K562 (cell line): ENCODE measurements at regions not wholly inside any gene's neighbourhood (a gene's known extent, or its start where the extent isn't known, plus 50 kb on each side); places are given as distances from the start of the nearest gene placed in this dataset.

Experiments used
- ARID2 ChIP-seq: fragments of 450-650 bp; IDR thresholded peaks from 2 replicates; pipeline ENCODE4 v1.6.1; 2017; ENCODE audit warnings: antibody characterized with exemption, mild to moderate bottlenecking
- BRCA1 ChIP-seq, 2 experiments: fragments of 450-650 bp in 1 of 2; sonication (generic) in 1 of 2; formaldehyde crosslinking in 1 of 2; IDR thresholded peaks; 2 replicates each; pipeline versions ENCODE4 v1.5.0 to v1.6.1; 2017 to 2020; ENCODE audit warnings: mild to moderate bottlenecking in 1 of 2, missing genetic modification reagents in 1 of 2
- MAFF ChIP-seq: IDR thresholded peaks from 2 replicates; pipeline ENCODE4 v1.6.1; 2012; ENCODE audit warnings: low read length, improper control_type of control experiment
- NR2F6 ChIP-seq: fragments of 450-650 bp; formaldehyde crosslinking; IDR thresholded peaks from 2 replicates; pipeline ENCODE4 v1.4.0; 2020; ENCODE audit warnings: mild to moderate bottlenecking
- RAD21 ChIP-seq, 2 experiments: fragments of 250-450 bp in 1 of 2; fragments of 450-650 bp in 1 of 2; sonication (Bioruptor Pico) in 1 of 2; formaldehyde crosslinking in 1 of 2; IDR thresholded peaks in 1 of 2; conservative IDR thresholded peaks in 1 of 2; 2 replicates each; pipeline versions ENCODE4 v1.4.0 to v1.8.0; 2020 to 2022; ENCODE audit warnings: mild to moderate bottlenecking in 2 of 2, moderate library complexity in 1 of 2
- TCF3 ChIP-seq: sonication (generic); formaldehyde crosslinking; IDR thresholded peaks from 2 replicates; pipeline ENCODE4 v1.4.0; 2020; ENCODE audit warnings: mild to moderate bottlenecking, missing genetic modification reagents
- ZNF766 ChIP-seq: fragments of 200-800 bp; sonication (Bioruptor generic); conservative IDR thresholded peaks from 2 replicates; pipeline ENCODE4 v1.6.1; 2016; ENCODE audit warnings: missing genetic modification characterization, missing compliant biosample characterization
- TF ChIP-seq, protein P1 (sequence below): fragments of 200-600 bp; sonication (generic); IDR thresholded peaks from one replicate; pipeline ENCODE4 v1.6.1; 2012; ENCODE audit warnings: mild to moderate bottlenecking, low read depth, low read length, inconsistent platforms
- TF ChIP-seq, protein P2 (sequence below): fragments of 150-350 bp; conservative IDR thresholded peaks from 2 replicates; pipeline ENCODE4 v1.6.1; 2014; ENCODE audit warnings: low read length
- TF ChIP-seq, protein P3 (sequence below): fragments of 450-650 bp; IDR thresholded peaks from 2 replicates; pipeline ENCODE4 v1.7.0; 2016; ENCODE audit warnings: borderline replicate concordance

DNA sequence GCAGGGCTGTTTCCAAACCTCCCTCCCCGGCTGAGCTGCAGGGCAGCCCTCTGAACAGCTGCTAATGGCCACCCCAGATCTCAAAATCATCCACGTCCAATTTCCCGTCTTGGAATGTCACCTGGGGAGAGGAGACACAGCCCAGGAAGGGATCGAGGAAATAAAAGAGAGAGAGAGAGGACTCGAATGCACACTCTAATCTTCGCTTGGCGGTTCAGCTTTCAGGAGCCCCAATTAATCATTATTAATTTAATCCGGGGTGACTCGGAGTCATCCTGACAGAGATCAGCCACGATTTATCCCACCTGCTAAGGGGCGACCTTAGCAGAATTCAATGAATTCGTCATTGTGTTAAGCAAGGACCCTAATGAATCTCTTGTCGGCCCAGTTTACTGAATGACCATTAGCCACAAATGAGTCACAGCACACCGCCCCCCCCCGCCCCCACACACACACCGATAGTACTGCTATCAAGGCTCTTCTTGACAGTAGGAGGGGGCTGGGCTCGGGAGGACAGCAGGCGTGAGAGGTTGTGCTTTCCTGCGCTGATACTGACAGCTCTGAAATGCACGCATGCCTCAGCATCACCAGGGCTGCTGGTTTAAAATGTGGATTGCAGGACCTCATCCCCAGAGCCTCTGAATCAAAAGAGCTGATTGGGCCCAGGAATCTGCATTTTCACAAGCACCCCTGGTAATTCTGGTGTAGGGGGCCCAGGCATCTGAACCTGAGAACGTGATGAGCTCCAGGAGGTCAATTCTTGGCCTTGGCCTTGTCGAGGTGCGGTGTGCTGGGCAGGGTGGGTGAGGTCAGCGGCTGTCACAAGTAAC is 190.0 kb upstream of the CIBAR2 start (continued):
- TF ChIP-seq, protein P1, sequence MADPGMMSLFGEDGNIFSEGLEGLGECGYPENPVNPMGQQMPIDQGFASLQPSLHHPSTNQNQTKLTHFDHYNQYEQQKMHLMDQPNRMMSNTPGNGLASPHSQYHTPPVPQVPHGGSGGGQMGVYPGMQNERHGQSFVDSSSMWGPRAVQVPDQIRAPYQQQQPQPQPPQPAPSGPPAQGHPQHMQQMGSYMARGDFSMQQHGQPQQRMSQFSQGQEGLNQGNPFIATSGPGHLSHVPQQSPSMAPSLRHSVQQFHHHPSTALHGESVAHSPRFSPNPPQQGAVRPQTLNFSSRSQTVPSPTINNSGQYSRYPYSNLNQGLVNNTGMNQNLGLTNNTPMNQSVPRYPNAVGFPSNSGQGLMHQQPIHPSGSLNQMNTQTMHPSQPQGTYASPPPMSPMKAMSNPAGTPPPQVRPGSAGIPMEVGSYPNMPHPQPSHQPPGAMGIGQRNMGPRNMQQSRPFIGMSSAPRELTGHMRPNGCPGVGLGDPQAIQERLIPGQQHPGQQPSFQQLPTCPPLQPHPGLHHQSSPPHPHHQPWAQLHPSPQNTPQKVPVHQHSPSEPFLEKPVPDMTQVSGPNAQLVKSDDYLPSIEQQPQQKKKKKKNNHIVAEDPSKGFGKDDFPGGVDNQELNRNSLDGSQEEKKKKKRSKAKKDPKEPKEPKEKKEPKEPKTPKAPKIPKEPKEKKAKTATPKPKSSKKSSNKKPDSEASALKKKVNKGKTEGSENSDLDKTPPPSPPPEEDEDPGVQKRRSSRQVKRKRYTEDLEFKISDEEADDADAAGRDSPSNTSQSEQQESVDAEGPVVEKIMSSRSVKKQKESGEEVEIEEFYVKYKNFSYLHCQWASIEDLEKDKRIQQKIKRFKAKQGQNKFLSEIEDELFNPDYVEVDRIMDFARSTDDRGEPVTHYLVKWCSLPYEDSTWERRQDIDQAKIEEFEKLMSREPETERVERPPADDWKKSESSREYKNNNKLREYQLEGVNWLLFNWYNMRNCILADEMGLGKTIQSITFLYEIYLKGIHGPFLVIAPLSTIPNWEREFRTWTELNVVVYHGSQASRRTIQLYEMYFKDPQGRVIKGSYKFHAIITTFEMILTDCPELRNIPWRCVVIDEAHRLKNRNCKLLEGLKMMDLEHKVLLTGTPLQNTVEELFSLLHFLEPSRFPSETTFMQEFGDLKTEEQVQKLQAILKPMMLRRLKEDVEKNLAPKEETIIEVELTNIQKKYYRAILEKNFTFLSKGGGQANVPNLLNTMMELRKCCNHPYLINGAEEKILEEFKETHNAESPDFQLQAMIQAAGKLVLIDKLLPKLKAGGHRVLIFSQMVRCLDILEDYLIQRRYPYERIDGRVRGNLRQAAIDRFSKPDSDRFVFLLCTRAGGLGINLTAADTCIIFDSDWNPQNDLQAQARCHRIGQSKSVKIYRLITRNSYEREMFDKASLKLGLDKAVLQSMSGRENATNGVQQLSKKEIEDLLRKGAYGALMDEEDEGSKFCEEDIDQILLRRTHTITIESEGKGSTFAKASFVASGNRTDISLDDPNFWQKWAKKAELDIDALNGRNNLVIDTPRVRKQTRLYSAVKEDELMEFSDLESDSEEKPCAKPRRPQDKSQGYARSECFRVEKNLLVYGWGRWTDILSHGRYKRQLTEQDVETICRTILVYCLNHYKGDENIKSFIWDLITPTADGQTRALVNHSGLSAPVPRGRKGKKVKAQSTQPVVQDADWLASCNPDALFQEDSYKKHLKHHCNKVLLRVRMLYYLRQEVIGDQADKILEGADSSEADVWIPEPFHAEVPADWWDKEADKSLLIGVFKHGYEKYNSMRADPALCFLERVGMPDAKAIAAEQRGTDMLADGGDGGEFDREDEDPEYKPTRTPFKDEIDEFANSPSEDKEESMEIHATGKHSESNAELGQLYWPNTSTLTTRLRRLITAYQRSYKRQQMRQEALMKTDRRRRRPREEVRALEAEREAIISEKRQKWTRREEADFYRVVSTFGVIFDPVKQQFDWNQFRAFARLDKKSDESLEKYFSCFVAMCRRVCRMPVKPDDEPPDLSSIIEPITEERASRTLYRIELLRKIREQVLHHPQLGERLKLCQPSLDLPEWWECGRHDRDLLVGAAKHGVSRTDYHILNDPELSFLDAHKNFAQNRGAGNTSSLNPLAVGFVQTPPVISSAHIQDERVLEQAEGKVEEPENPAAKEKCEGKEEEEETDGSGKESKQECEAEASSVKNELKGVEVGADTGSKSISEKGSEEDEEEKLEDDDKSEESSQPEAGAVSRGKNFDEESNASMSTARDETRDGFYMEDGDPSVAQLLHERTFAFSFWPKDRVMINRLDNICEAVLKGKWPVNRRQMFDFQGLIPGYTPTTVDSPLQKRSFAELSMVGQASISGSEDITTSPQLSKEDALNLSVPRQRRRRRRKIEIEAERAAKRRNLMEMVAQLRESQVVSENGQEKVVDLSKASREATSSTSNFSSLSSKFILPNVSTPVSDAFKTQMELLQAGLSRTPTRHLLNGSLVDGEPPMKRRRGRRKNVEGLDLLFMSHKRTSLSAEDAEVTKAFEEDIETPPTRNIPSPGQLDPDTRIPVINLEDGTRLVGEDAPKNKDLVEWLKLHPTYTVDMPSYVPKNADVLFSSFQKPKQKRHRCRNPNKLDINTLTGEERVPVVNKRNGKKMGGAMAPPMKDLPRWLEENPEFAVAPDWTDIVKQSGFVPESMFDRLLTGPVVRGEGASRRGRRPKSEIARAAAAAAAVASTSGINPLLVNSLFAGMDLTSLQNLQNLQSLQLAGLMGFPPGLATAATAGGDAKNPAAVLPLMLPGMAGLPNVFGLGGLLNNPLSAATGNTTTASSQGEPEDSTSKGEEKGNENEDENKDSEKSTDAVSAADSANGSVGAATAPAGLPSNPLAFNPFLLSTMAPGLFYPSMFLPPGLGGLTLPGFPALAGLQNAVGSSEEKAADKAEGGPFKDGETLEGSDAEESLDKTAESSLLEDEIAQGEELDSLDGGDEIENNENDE: no peak
- TF ChIP-seq TCF3 (CRISPR knock-in tag) (peak; percentile 72), MAFF (no peak), ZNF766 (CRISPR knock-in tag) (no peak), RAD21 (CRISPR knock-in tag; conservative IDR thresholded peaks at IDR 0.05 in 1 of 2, IDR thresholded peaks at IDR 0.05 in 1 of 2) (peak in 1 of 2 experiments; percentile 17; a peak in 1 of 4 replicates), BRCA1 (IDR thresholded peaks at IDR 0.05) (no peak), BRCA1 (CRISPR knock-in tag; IDR thresholded peaks at IDR 0.05) (no peak), NR2F6 (no peak), ARID2 (no peak)
- TF ChIP-seq, protein P2, sequence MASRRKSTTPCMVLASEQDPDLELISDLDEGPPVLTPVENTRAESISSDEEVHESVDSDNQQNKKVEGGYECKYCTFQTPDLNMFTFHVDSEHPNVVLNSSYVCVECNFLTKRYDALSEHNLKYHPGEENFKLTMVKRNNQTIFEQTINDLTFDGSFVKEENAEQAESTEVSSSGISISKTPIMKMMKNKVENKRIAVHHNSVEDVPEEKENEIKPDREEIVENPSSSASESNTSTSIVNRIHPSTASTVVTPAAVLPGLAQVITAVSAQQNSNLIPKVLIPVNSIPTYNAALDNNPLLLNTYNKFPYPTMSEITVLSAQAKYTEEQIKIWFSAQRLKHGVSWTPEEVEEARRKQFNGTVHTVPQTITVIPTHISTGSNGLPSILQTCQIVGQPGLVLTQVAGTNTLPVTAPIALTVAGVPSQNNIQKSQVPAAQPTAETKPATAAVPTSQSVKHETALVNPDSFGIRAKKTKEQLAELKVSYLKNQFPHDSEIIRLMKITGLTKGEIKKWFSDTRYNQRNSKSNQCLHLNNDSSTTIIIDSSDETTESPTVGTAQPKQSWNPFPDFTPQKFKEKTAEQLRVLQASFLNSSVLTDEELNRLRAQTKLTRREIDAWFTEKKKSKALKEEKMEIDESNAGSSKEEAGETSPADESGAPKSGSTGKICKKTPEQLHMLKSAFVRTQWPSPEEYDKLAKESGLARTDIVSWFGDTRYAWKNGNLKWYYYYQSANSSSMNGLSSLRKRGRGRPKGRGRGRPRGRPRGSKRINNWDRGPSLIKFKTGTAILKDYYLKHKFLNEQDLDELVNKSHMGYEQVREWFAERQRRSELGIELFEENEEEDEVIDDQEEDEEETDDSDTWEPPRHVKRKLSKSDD: no peak
- TF ChIP-seq, protein P3, sequence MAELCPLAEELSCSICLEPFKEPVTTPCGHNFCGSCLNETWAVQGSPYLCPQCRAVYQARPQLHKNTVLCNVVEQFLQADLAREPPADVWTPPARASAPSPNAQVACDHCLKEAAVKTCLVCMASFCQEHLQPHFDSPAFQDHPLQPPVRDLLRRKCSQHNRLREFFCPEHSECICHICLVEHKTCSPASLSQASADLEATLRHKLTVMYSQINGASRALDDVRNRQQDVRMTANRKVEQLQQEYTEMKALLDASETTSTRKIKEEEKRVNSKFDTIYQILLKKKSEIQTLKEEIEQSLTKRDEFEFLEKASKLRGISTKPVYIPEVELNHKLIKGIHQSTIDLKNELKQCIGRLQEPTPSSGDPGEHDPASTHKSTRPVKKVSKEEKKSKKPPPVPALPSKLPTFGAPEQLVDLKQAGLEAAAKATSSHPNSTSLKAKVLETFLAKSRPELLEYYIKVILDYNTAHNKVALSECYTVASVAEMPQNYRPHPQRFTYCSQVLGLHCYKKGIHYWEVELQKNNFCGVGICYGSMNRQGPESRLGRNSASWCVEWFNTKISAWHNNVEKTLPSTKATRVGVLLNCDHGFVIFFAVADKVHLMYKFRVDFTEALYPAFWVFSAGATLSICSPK: no peak
